ENCODE measurements at regions not wholly inside any gene's neighbourhood (a gene's known extent, or its start where the extent isn't known, plus 50 kb on each side); places are given as distances from the start of the nearest gene placed in this dataset.
"Not testable (repeated sequence)": the region's sequence is repeated elsewhere in the genome, so short reads cannot be mapped to it uniquely, and the experiment has no call there.

DNA sequence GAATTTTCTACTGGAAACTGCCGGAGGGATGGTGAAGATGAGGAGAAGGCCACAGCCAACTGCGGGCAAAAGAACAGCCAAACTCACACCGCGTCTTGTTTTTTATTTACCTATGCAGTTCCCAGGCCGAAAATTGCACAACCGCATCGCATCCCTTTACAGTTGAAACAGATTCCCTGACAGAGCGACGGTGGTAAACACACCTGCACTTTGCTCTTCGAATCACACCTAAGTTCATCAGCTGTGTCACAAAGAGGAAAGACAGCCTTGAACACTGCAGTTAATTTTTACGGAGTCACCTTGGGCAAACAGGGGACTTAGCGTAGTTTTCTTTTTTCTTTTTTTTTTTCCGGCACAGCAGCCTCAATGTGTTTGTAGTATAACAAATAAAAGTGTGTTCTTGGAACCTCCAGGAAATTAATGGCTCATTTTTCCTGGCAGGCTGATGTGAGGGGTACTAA lies 272.0 kb upstream of the DIO3 start:
- Histone ChIP-seq H3K4me3 (ENCODE audit: low read length) (no peak overlapping the region), H3K9me3 (ENCODE audit: control insufficient read depth, low read length) (no peaks in the 10 kb centered on the region), H3K36me3 (ENCODE audit: control insufficient read depth, insufficient read depth, low read length, severe bottlenecking) (no peaks in the 10 kb centered on the region), H3K4me1 (ENCODE audit: control insufficient read depth, insufficient read depth, low read length) (peaks cover 7% of the 10 kb centered on the region), H3K9ac (ENCODE audit: low read length) (no peak overlapping the region), H3K27me3 (replicated peaks; ENCODE audit: control insufficient read depth, insufficient read depth, low read length) (peaks cover 43% of the 10 kb centered on the region)
- no peak for DNase-seq (ENCODE audit: low read depth)

DNA sequence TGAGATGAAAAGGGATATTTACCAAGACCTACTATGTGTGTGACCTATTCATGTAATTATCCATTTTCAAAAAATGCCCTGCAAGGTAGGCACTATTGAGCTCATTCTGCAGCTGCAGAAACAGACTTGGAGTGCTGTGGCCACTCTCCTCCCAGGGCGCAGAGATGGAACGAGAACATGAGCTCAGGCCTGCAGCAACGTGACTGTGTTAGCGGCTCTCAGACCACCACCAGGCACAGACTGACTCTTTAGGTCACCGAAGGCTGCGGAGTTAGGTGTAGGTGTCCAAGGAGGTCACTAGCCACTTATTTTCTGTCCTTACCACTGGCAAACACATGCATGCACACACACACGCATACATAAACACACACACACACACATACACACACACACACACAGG lies 271.4 kb upstream of the DIO3 start:
- no peaks in the 10 kb centered on the region for H3K36me3 ChIP-seq (ENCODE audit: control insufficient read depth, insufficient read depth, low read length, severe bottlenecking)
- H3K9ac ChIP-seq (ENCODE audit: low read length), result no peak overlapping the region
- H3K9me3 ChIP-seq (ENCODE audit: control insufficient read depth, low read length), result no peaks in the 10 kb centered on the region
- H3K4me3 ChIP-seq (ENCODE audit: low read length), result no peak overlapping the region
- DNase-seq (ENCODE audit: low read depth), result no peak
- peaks cover 7% of the 10 kb centered on the region for H3K4me1 ChIP-seq (ENCODE audit: control insufficient read depth, insufficient read depth, low read length)
- H3K27me3 ChIP-seq (replicated peaks; ENCODE audit: control insufficient read depth, insufficient read depth, low read length), result peaks cover 43% of the 10 kb centered on the region

GRCh38 chr14:101290611-101291010 lies 270.7 kb upstream of the DIO3 start:
- peaks cover 40% of the 10 kb centered on the region for H3K27me3 ChIP-seq (replicated peaks; ENCODE audit: control insufficient read depth, insufficient read depth, low read length)
- peaks cover 6% of the 10 kb centered on the region for H3K9me3 ChIP-seq (ENCODE audit: control insufficient read depth, low read length)
- no peaks in the 10 kb centered on the region for H3K36me3 ChIP-seq (ENCODE audit: control insufficient read depth, insufficient read depth, low read length, severe bottlenecking)
- no peak for DNase-seq (ENCODE audit: low read depth)
- no peak overlapping the region for H3K9ac ChIP-seq (ENCODE audit: low read length)
- no peak overlapping the region for H3K4me3 ChIP-seq (ENCODE audit: low read length)
- H3K4me1 ChIP-seq (ENCODE audit: control insufficient read depth, insufficient read depth, low read length), result peaks cover 7% of the 10 kb centered on the region

GRCh38 chr14:101291390-101291789 lies 269.9 kb upstream of the DIO3 start:
- Histone ChIP-seq H3K9ac (ENCODE audit: low read length) (no peak overlapping the region), H3K4me1 (ENCODE audit: control insufficient read depth, insufficient read depth, low read length) (peaks cover 7% of the 10 kb centered on the region), H3K36me3 (ENCODE audit: control insufficient read depth, insufficient read depth, low read length, severe bottlenecking) (no peaks in the 10 kb centered on the region), H3K9me3 (ENCODE audit: control insufficient read depth, low read length) (peaks cover 12% of the 10 kb centered on the region), H3K27me3 (replicated peaks; ENCODE audit: control insufficient read depth, insufficient read depth, low read length) (peaks cover 37% of the 10 kb centered on the region), H3K4me3 (ENCODE audit: low read length) (no peak overlapping the region)
- no peak for DNase-seq (ENCODE audit: low read depth)

GRCh38 chr14:101292448-101292847 lies 268.8 kb upstream of the DIO3 start:
- DNase-seq (ENCODE audit: low read depth), result no peak
- peaks cover 17% of the 10 kb centered on the region for H3K9me3 ChIP-seq (ENCODE audit: control insufficient read depth, low read length)
- no peaks in the 10 kb centered on the region for H3K36me3 ChIP-seq (ENCODE audit: control insufficient read depth, insufficient read depth, low read length, severe bottlenecking)
- no peak overlapping the region for H3K4me3 ChIP-seq (ENCODE audit: low read length)
- H3K9ac ChIP-seq (ENCODE audit: low read length), result no peak overlapping the region
- peaks cover 7% of the 10 kb centered on the region for H3K4me1 ChIP-seq (ENCODE audit: control insufficient read depth, insufficient read depth, low read length)
- H3K27me3 ChIP-seq (replicated peaks; ENCODE audit: control insufficient read depth, insufficient read depth, low read length), result peaks cover 27% of the 10 kb centered on the region

DNA sequence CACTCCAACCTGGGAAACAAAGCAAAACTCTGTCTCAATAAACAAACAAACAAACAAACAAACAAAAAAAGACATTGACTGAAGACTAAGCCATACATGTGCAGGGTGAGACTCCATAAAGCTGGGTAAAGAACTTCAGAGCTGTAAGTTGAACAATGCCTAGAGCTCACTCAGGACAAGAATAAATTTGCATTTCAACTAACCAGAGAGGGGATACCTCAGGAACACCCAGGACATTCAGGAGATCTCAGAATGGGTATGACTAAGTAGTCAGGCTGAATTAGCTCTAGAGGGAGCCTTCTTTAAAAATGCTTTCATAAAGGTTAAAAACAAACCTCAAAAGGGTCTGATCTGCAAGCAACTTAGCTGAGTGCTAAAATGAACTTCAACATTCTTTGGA lies 267.7 kb upstream of the DIO3 start:
- no peak for DNase-seq (ENCODE audit: low read depth)
- no peak overlapping the region for H3K4me3 ChIP-seq (ENCODE audit: low read length)

GRCh38 chr14:101294136-101294535 lies 267.2 kb upstream of the DIO3 start:
- Histone ChIP-seq H3K36me3 (ENCODE audit: control insufficient read depth, insufficient read depth, low read length, severe bottlenecking) (no peaks in the 10 kb centered on the region), H3K27me3 (replicated peaks; ENCODE audit: control insufficient read depth, insufficient read depth, low read length) (peaks cover 21% of the 10 kb centered on the region), H3K9ac (ENCODE audit: low read length) (no peak overlapping the region), H3K4me3 (ENCODE audit: low read length) (no peak overlapping the region), H3K9me3 (ENCODE audit: control insufficient read depth, low read length) (peaks cover 25% of the 10 kb centered on the region), H3K4me1 (ENCODE audit: control insufficient read depth, insufficient read depth, low read length) (no peaks in the 10 kb centered on the region)
- no peak for DNase-seq (ENCODE audit: low read depth)

More for the DNA sequence above, 267.7 kb upstream of the DIO3 start:
- Histone ChIP-seq H3K4me1 (ENCODE audit: control insufficient read depth, insufficient read depth, low read length) (peaks cover 3% of the 10 kb centered on the region), H3K27me3 (replicated peaks; ENCODE audit: control insufficient read depth, insufficient read depth, low read length) (peaks cover 21% of the 10 kb centered on the region), H3K9ac (ENCODE audit: low read length) (no peak overlapping the region), H3K36me3 (ENCODE audit: control insufficient read depth, insufficient read depth, low read length, severe bottlenecking) (no peaks in the 10 kb centered on the region), H3K9me3 (ENCODE audit: control insufficient read depth, low read length) (peaks cover 25% of the 10 kb centered on the region)

- H3K4me1 ChIP-seq (ENCODE audit: control insufficient read depth, insufficient read depth, low read length); H3K4me3 ChIP-seq (ENCODE audit: low read length); DNase-seq (ENCODE audit: low read depth): not testable (repeated sequence)
Observed at GRCh38 chr14:101299781-101300180, 261.5 kb upstream of the DIO3 start.

GRCh38 chr14:101301011-101301410 lies 260.3 kb upstream of the DIO3 start:
- no peak overlapping the region for H3K4me3 ChIP-seq (ENCODE audit: low read length)

More at GRCh38 chr14:101299781-101300180, 261.5 kb upstream of the DIO3 start:
- H3K9me3 ChIP-seq (ENCODE audit: control insufficient read depth, low read length), result peaks cover 32% of the 10 kb centered on the region
- not testable (repeated sequence) for H3K27me3 ChIP-seq (replicated peaks; ENCODE audit: control insufficient read depth, insufficient read depth, low read length); H3K9ac ChIP-seq (ENCODE audit: low read length); H3K36me3 ChIP-seq (ENCODE audit: control insufficient read depth, insufficient read depth, low read length, severe bottlenecking)

GRCh38 chr14:101307162-101307561 lies 254.1 kb upstream of the DIO3 start:
- H3K9me3 ChIP-seq (ENCODE audit: control insufficient read depth, low read length); H3K4me1 ChIP-seq (ENCODE audit: control insufficient read depth, insufficient read depth, low read length); H3K9ac ChIP-seq (ENCODE audit: low read length); H3K36me3 ChIP-seq (ENCODE audit: control insufficient read depth, insufficient read depth, low read length, severe bottlenecking); H3K27me3 ChIP-seq (replicated peaks; ENCODE audit: control insufficient read depth, insufficient read depth, low read length); DNase-seq (ENCODE audit: low read depth); H3K4me3 ChIP-seq (ENCODE audit: low read length): not testable (repeated sequence)

More at GRCh38 chr14:101301011-101301410, 260.3 kb upstream of the DIO3 start:
- H3K4me1 ChIP-seq (ENCODE audit: control insufficient read depth, insufficient read depth, low read length), result no peaks in the 10 kb centered on the region
- no peak for DNase-seq (ENCODE audit: low read depth)
- H3K9ac ChIP-seq (ENCODE audit: low read length), result no peak overlapping the region
- no peaks in the 10 kb centered on the region for H3K36me3 ChIP-seq (ENCODE audit: control insufficient read depth, insufficient read depth, low read length, severe bottlenecking)
- H3K27me3 ChIP-seq (replicated peaks; ENCODE audit: control insufficient read depth, insufficient read depth, low read length), result no peaks in the 10 kb centered on the region
- H3K9me3 ChIP-seq (ENCODE audit: control insufficient read depth, low read length), result peaks cover 23% of the 10 kb centered on the region

DNA sequence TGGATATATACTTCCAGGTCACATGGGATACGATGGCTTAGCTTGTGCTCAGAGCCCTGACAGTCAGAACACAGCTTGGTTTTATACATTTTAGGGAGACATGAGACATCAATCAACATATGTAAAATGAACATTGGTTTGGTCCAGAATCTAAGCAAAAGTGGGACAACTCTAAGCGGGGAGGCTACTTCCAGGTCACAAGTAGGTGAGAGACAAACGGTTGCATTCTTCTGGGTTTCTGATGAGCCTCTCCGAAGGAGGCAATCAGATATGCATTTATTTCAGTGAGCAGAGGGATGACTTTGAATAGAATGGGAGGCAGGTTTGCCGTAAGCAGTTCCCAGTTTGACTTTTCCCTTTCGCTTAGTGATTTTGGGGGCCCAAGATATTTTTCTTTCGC lies 250.1 kb upstream of the DIO3 start:
- H3K4me1 ChIP-seq (ENCODE audit: control insufficient read depth, insufficient read depth, low read length); H3K4me3 ChIP-seq (ENCODE audit: low read length); H3K36me3 ChIP-seq (ENCODE audit: control insufficient read depth, insufficient read depth, low read length, severe bottlenecking); DNase-seq (ENCODE audit: low read depth); H3K9ac ChIP-seq (ENCODE audit: low read length); H3K27me3 ChIP-seq (replicated peaks; ENCODE audit: control insufficient read depth, insufficient read depth, low read length): not testable (repeated sequence)
- H3K9me3 ChIP-seq (ENCODE audit: control insufficient read depth, low read length), result peaks cover 20% of the 10 kb centered on the region

- H3K36me3 ChIP-seq (ENCODE audit: control insufficient read depth, insufficient read depth, low read length, severe bottlenecking), result no peaks in the 10 kb centered on the region
- H3K4me3 ChIP-seq (ENCODE audit: low read length), result no peak overlapping the region
- no peak for DNase-seq (ENCODE audit: low read depth)
- H3K9ac ChIP-seq (ENCODE audit: low read length), result no peak overlapping the region
- H3K4me1 ChIP-seq (ENCODE audit: control insufficient read depth, insufficient read depth, low read length), result no peaks in the 10 kb centered on the region
- H3K9me3 ChIP-seq (ENCODE audit: control insufficient read depth, low read length), result peaks cover 29% of the 10 kb centered on the region
- no peaks in the 10 kb centered on the region for H3K27me3 ChIP-seq (replicated peaks; ENCODE audit: control insufficient read depth, insufficient read depth, low read length)
Observed at GRCh38 chr14:101313268-101313667, 248.0 kb upstream of the DIO3 start.

Measured in adipocyte (in vitro differentiated cells).